Thyroid gland (tissue), 4 donors: ENCODE measurements at regions not wholly inside any gene's neighbourhood (a gene's known extent, or its start where the extent isn't known, plus 50 kb on each side); places are given as distances from the start of the nearest gene placed in this dataset.

Experiments
- CTCF ChIP-seq, 6 experiments: fragments of 200-600 bp in 3 of 6; fragments of 450-650 bp in 3 of 6; sonication (generic) in 3 of 6; IDR thresholded peaks; one replicate each; pipeline ENCODE4 v1.5.1; 2016 to 2019; ENCODE audit warnings: antibody characterized with exemption in 6 of 6, mild to moderate bottlenecking in 2 of 6, inconsistent platforms in 1 of 6, moderate library complexity in 1 of 6
- POLR2A ChIP-seq, 2 donors: fragments of 450-650 bp; IDR thresholded peaks; one replicate each; pipeline ENCODE4 v1.6.1; 2017; ENCODE audit warnings: antibody characterized with exemption in 2 of 2, mild to moderate bottlenecking in 2 of 2, moderate library complexity in 1 of 2

- TF ChIP-seq POLR2A (IDR thresholded peaks at IDR 0.05), result no peak
- no peak for TF ChIP-seq CTCF (IDR thresholded peaks at IDR 0.05)
These were observed 561.8 kb downstream of the TOX3 start for GRCh38 chr16:51985126-51985525.
